GM18861 (cell line): ENCODE measurements at regions not wholly inside any gene's neighbourhood (a gene's known extent, or its start where the extent isn't known, plus 50 kb on each side); places are given as distances from the start of the nearest gene placed in this dataset.
"Not testable (repeated sequence)": the region's sequence is repeated elsewhere in the genome, so short reads cannot be mapped to it uniquely, and the experiment has no call there.

Experiments
- ATAC-seq: cut with Tn5 transposase; IDR thresholded peaks from one replicate; pipeline ENCODE4 v1.9.1; 2021; ENCODE audit not compliant: unreplicated experiment

DNA sequence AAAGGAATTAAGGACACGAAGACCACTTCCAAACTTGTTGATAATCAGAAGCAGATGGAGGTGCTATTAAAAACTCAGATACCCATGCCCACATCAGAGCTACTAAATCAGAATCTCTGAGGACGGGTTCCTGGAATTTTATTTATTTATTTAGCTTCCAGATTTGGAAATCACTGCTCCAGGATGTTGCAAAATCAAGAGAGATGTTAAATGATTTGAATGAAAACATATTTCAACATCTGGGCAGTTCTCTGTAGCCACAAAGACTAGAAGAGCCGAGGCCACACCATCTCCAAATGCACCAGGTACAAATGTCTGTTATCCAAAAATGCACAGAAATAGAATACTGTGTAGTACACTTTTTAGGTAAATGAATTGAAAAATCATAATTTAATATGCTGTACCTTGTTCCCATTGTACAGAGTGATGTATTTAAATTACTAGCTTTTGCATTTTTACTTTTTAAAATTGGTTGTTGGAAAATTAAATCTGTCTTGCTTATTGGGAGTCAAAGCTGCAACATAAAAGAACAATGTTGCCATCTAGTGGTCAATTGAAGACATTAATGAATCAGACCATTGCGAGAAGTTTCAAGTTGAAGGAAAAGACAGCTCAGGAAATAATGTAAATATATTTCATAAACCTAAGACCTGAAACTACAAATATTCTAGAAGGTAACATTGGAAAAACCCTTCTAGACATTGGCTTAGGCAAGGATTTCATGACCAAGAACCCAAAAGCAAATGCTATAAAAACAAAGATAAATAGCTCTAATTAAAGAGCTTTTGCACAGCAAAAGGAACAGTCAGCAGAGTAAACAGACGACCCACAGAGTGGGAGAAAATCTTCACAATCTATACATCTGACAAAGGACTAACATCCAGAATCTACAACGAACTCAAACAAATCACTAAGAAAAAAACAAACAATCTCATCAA is 151.3 kb upstream of the TTC29 start:
- ATAC-seq = peak; percentile 82

DNA sequence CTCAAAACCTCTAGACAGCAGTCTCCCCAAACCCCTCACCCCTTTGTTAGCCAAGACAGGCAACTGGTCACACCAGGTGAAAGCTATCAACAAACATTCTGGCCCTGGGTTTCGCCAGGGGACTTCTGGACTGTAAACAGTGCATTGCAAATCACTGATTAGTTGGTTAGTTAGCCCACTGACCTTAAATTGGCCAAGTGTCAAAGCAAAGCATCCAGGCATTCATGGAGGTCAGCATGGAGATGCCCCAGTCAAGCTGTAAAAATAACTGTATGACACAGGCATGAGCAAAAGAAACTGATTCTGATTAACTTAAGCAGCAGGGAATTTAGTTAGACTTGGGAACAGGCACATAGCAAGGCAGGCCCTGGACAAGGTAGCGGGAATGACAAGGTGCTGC is 156.0 kb upstream of the TTC29 start:
- no peak for ATAC-seq

DNA sequence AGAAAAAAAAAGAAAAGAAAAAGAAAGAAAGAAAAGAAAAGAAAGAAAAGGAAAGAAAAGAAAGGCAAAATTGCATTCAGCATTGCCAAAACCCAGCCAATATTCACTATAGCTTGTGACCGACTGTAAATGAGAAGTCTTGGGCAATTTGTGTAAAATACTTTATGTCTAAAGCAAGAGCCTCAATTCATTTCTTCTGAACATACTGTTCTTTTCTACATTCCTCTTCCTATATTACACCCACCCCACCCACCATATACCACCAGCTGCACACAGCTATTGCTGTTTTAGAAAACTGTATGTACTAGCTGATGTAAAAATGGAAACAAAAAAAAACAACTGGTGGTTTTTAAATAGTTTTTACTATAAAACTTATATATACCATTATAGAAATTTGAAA is 156.9 kb upstream of the TTC29 start:
- ATAC-seq = no peak

DNA sequence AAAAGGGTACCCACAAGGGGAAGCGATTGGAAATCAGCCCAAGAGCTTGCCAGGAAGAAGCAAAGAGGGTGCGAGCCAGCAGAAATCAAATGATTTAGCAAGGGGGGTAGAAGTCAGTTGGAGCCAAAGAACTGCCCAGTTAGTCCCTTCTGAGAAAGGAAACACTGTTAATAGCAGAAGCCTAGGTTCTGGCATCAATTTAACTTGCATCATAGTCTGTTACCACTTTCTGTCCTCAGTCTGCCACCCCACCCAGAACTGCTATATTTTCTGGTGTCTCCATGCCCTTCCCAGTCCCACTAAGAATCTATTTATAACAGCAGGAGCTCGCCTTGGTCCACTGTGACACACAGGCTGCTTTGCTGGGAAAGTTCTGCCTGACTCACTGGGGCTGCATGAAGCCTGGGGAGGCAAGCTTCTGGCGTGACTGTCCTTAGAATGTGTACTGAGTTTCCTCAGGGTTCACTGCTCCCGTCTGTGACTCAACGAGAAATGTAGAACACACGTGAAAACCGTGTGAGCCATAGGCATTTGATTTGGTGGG is 157.8 kb upstream of the TTC29 start:
- no peak for ATAC-seq

DNA sequence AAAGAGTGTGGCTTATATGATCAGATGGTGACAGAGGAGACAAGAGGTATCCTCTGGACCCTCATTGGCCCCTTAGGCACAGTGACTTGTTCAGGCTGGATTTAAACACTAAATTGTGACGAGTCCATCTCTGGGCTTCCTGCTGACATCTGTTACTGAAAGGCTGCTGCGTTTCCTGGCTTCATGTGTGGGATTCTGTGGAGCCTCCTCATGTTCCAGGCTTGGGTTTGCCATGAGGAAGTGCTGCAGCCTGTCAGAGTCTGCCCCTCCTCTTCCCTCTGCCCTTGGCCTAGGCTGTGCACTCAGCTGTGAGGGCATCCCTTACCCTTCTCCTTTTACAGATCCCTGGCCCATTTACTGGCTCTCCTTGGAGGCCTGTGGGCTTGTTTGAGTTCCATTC is 159.1 kb upstream of the TTC29 start:
- no peak for ATAC-seq

DNA sequence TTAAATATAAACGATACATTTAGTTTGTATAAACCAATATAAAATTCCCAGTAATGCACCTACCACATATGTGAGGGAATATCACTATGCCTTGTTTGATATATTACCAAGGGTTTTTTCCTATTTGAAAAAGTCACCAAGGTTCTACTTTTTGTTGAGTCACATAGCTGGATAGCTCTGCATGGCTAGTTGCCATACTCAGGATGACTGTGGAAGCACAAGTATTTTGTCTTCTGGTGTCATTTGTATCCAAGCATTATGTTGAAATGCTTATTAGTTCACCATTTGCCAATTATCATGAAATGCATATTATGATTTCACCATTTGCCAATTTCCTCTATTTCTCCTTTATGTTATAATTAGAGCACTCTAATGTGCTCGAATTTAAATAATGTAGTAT is 162.7 kb upstream of the TTC29 start:
- no peak for ATAC-seq

DNA sequence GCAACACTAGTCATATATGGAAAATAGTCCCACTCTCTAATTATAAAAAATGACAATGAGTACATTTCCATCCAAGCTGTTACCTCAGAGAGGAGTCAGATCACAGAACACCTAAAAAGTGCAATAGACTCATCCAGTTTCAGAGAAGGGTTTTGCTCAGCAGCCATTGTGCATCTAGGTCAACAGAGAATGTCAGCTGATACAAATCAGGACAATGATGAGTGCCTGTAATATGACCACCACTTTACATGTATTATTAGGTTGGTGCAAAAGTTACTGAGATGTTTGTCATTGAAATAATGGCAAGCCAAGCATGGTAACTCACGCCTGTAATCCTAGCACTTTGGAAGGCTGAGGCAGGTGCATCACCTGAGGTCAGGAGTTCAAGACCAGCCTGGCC is 164.1 kb upstream of the TTC29 start:
- no peak for ATAC-seq

DNA sequence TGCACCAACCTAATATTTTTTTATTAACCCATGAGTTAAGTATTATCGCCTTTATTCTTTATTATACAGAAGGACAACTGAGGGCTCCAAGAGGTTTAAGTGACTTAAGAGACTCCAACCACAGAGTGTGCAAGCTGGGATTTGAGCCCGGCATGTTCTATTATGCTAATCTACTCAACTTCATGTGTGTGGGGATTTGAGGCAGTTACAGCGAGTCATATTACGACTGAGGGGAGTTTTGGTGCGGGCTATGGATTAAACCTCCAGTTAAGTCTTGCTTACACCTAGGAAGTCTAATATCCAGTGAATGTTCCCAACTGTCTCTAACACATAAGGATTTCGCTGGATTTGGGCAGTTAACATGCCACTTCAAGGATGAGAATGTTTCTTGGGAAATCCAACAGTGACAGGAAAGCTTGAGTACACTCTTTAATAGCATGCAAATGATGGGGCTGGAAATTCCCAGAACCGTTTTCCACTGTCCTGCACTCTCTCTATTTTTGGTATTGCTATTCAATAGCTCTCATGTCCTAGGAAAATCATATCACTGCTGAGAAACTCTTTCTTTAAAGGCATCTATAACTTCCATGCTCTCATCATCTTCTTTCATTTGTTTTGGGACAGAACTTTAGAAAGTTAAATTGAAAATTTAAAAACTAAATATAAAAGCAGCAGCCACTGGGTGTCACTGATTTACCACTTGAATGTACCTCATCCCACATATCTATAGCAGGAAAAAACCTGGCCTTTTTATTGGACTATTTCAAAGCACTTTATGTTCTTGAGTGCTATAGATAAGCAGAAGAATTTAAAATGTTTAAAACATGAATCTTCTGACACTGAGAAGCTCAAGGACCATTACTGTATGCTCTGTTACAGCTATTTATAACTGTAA is 165.1 kb upstream of the TTC29 start:
- ATAC-seq = no peak

DNA sequence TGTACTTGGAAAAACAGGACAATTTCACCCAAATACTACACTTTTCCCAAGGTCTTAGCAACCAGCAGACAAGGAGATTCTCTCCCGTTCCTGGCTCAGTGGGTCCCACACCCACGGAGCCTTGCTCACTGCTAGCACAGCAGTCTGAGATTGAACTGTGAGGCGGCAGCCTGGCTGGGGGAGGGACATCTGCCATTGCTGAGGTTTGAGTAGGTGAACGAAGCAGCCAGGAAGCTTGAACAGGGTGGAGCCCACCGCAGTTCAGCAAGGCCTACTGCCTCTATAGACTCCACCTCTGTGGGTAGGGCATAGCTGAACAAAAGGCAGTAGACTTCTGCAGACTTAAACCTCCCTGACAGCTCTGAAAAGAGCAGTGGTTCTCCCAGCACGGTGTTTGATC is 166.5 kb upstream of the TTC29 start:
- ATAC-seq = not testable (repeated sequence)

DNA sequence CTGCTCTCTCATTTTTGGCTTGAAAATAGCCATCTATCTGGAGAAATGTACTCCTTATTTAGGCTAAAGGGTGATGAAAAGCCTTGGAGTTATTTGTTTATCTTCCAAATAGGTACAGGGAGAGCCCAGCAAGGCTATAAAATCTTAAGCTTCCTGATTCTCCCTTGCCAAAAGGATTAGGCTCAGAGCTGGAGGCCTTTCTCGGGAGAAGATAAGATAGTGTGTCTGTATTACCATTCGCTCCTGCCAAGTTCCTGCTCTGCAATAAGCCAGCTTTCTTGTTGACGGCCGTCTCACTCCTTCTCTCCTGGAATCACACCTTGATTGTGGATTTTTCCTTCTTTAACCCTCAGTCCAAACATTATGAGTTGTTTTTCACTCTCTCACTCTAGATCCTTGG is 171.8 kb upstream of the TTC29 start:
- no peak for ATAC-seq

DNA sequence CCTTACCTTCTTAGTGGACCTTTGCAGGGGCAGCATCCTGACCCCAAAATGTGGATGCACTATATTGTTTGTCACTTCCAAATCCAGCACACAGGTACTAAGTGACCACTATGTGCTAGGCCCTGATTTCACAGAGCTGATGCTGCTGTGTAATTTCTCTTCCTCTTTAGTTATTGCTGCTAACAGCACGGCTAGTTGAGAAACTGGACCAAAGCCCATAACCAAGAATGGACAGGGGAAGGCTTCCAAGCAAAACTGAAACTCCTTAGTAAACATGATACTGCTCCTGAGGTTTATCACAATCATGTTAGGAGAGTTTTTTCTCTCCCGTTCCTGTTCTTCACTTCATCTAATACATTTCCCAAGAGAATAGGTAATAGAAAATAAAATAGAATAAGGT is 172.9 kb upstream of the TTC29 start:
- ATAC-seq = no peak

DNA sequence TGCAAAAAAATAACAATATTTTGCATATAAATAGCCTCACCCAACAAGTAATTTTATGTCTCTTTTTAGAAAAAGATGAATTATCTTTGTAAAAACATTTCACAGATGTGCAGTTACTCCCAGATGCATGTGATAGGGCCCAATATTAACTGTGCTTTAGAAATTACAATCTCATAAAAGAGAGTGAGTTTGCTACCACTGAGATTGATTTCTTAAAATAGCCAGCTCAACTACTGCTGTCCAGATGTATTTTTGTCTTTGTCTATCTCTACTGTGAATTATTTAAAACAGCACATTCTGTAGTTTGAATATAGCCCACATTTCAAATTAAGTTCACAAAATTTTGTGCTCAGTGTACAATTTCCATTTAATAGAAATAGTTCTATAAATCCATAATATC is 177.0 kb upstream of the TTC29 start:
- no peak for ATAC-seq

DNA sequence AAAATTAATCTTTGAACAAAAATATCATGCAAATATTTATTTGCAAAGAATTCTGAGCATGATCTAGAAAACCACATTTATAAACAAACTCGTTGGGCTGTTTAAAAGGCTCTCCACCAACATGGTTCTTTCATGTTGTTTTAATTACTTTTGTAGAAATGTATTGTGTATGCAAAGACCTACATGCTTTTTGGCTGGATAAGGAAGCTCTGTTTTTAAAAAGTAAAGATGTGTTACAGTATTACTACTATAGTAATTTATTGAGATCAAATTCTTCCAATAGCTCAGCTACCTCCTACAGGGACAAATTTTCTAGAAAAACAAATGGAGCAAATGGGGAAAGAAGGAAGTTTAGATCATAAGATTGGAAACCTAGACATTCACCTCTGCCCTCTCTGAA is 177.5 kb upstream of the TTC29 start:
- no peak for ATAC-seq

DNA sequence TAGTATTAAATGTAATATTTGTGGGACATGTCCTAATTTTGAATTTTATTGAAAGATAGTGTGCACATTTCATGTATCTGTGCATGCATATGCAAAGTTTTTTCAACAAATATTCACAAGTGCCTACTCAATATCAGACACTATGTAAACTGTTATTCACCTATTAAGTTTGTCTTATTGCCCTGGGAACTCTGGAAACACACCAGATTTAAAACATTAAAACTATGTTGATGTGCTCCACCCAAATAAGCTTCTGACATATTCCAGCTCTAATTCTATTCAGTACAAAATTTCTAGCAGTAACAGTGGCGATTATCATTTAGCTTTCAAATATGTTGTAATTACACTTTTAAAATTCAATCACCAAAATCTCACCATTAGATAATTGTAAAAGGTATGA is 183.1 kb upstream of the TTC29 start:
- ATAC-seq = no peak

DNA sequence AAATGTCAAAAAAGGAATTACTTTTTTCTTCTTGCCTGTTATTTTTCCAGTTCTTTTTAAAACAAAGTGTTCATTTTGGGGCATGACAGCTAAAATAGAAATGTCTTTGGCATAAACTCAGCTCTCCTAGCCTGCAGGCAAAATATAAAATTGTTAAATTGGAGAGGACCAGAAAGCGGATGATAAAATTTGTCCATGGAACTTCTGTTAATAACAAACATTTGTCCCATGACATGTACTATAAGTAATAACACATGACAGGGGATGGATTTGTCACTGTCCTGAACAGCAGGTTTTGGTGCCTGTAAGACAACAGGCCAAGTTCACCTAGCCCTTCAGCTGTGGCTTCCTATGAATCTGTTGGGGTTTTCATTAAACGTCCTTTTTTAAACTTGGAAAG is 184.0 kb upstream of the TTC29 start:
- ATAC-seq = no peak

DNA sequence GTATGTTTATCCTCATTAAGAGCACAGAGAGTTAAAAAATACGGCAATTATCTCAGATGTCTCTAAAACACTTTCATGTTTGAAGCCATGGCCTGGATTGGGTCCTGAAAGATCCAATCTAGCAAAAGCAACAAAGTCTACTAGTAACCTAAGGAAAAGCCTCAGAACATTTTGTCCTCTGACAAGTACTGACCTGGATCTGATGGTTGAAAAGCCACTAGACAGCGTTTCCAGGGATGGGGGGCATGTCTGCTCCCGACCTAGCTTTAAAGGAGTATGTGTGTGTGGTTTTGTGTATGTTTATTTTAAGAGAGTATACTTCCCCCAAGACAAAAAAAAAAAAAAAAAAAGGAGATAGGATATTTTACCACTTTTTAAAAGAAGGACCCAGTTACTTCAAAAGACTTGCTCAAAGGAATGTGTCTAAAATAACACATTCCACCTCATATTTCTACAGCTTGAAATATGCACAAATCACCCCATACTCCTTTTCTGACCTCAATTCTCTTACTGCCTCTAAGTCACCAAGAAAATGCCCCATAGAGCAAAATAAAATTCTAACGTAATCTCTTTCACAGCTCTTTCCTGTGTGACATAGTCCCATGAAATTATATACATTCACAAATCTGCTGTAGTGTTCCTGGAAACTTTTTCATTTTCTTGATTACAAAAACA is 189.0 kb upstream of the TTC29 start:
- ATAC-seq = no peak

DNA sequence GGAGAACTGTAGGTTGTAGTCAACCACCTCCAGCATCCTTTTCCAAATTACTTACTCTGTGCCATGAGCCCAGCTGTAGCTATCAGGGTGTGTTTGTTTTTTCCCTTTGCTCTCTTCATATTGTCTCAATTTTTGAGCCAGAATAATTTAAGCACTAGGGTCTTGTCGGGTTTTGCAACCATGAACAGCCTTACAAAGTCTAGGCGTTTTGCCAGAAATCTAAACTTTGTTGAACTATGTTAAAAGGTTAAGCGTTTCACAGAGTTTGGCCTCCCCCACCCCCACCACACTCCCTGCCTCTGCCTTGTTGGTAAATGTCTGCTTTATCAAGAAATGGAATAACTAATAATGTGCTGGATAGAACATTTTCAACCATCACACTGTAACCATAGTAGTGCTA is 190.6 kb upstream of the TTC29 start:
- ATAC-seq = no peak

DNA sequence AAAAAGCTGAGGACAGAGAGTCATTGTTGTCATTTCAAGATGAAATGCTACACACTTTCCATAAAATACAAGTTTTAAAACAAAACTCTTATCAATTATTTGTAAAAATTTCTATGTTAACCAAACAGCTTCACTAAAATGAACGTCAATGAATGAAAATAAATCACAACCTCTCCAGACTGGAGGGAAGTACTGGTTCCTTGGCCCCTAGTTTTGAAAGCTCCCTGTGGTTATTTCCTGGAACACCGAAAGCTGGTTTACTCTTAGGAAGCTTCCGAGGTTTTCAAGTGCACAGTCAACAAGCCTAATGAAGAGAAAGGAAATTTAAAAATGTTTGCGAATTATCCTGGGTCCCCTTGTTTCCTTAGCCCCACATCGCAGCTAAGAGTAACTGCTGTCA is 191.1 kb upstream of the TTC29 start:
- no peak for ATAC-seq

DNA sequence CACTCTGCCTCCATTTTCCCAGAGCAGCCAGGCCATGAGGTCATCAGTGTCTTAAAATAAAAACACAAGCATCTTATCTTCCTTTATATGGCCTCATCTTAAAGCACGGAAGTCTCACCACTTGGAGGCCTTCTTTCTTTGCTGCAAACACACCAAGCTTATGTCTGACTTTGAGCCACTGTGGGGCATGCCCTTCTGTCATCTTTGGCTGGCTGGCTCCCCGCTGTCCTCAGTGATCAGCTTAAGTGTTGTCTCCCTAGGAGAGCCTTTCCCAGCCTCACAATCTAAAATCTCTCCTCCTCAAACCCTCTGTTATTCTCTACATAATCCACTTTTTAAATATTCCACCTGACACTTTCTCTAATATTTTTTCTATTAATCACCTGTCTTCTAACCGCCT is 191.6 kb upstream of the TTC29 start:
- no peak for ATAC-seq

DNA sequence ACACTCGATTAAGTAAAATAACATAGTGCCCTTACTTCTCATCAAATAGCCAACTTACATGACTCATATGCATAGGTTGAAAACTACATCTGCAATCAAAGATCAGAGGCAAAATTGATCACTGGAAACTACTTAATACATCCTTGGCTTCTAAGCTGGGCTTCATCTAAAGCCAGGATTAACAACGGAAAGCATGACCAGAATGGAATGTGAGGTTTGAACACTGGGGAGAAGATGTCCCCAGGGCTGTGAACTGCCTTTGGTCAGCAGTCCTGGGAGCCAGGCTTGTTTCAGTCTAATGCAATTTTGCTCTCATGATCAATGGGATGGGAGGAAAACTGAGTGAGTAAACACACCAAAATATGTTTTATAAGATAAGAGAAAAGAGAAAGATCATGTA is 192.5 kb upstream of the TTC29 start:
- no peak for ATAC-seq

DNA sequence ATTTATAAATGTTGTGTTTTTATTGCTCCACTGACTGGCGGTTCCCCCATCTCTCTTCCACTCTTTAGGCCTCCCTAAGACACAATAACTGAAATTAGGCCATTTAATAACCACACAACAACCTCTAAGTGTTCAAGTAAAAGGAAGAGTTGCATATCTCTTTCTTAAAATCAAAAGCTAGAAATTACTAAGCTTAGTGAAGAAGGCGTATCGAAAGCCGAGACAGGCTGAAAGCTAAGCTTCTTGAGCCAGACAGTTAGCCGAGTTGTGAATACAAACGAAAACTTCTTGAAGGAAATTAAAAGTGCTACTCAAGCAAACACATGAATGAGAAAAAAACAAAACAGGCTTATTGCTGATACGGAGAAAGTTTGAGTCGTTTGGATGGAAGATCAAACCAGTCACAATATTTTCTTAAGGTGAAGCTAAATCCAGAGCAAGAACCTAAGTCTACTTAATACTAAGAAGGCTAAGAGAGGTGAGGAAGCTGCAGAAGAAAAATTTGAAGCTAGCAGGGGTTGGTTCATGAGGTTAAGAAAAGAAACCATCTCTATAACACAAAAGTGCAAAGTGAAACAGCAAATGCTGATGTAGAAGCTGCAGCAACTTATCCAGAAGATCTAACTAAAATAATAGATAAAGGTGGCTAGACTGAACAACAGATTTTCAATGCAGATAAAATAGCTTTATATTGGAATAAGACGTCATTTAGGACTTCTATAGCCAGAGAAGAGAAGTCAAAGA is 194.0 kb upstream of the TTC29 start:
- ATAC-seq = no peak
